GM12865 (cell line): ENCODE measurements at regions not wholly inside any gene's neighbourhood (a gene's known extent, or its start where the extent isn't known, plus 50 kb on each side); places are given as distances from the start of the nearest gene placed in this dataset.

Source experiments
- DNase-seq: peaks from one replicate; pipeline ENCODE4 v3.0.0; 2010; ENCODE audit warnings: low read depth
- H3K4me3 ChIP-seq: 2 replicates; pipeline ENCODE4 v1.5.1; 2011; ENCODE audit warnings: mild to moderate bottlenecking, low read depth, low read length, control low read depth
- CTCF ChIP-seq: IDR thresholded peaks from 2 replicates; pipeline ENCODE4 v1.5.1; 2011; ENCODE audit warnings: low read length, control low read depth, low read depth, inconsistent platforms; ENCODE audit not compliant: insufficient read depth; ENCODE audit errors: missing control alignments

GRCh38 chr11:116207019-116207418, 565.8 kb downstream of the BUD13 start:
- H3K4me3 ChIP-seq, result no peak overlapping the region
- no peak for DNase-seq
- TF ChIP-seq CTCF, result no peak

DNA sequence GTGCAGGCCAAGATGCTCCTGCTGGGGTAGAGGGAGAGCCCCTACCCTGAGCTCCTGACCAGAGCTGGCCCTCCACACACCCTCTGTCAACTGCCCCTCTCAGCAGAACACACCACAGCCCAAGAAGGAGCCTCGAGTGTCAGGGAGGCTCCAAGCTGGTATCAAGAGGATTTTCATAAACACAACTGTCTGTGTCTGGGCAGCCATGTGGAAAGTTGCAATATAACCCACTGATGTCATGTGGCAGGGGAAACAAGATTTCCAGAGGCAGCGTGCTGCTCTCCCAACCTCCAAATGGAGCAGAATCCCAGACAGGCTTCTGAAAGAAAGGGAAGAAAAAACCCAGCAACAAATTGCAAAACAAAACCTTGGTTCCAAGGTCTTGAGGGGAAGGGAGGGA, 569.9 kb downstream of the BUD13 start:
- no peak for DNase-seq
- no peak overlapping the region for H3K4me3 ChIP-seq
- TF ChIP-seq CTCF, result no peak

GRCh38 chr11:116200564-116200963, 572.2 kb downstream of the BUD13 start:
- no peak overlapping the region for H3K4me3 ChIP-seq
- DNase-seq, result no peak
- TF ChIP-seq CTCF, result no peak

DNA sequence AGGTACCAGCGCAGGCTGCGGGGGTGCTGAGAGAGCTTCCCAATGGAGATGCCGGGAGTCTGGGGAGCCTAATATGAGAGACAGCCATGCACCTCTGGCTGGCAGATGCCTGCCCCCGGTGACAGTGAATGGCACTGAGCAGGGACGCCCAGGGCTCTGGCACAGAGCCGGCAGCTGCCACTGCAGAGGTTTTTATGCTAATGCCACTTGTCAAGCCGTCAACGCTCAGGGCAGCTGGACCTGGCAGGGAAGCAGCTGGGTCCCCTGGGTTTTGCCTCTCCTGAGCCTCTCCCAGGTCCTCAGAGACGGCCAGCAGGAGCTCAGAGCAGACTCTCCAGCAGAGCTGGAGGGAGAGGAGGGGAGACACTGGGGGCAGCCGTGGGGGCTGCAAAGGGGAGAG, 573.6 kb downstream of the BUD13 start:
- no peak overlapping the region for H3K4me3 ChIP-seq

GRCh38 chr11:116194156-116194904, 578.5 kb downstream of the BUD13 start:
- no peak overlapping the region for H3K4me3 ChIP-seq
- no peak for TF ChIP-seq CTCF

More for the DNA sequence above, 573.6 kb downstream of the BUD13 start:
- no peak for DNase-seq
- no peak for TF ChIP-seq CTCF

GRCh38 chr11:116193321-116194131, 579.3 kb downstream of the BUD13 start:
- DNase-seq, result no peak
- no peak for TF ChIP-seq CTCF
- H3K4me3 ChIP-seq, result no peak overlapping the region

More at GRCh38 chr11:116194156-116194904, 578.5 kb downstream of the BUD13 start:
- no peak for DNase-seq
